OCI-LY7 (cell line): ENCODE measurements at regions not wholly inside any gene's neighbourhood (a gene's known extent, or its start where the extent isn't known, plus 50 kb on each side); places are given as distances from the start of the nearest gene placed in this dataset.

Experiments used
- CTCF ChIP-seq: fragments of 200-600 bp; sonication (generic); conservative IDR thresholded peaks from 2 replicates; pipeline ENCODE4 v1.5.1; 2014; ENCODE audit warnings: mild to moderate bottlenecking, antibody characterized with exemption, low read length, moderate library complexity, mixed read lengths
- EZH2phosphoT487 ChIP-seq: fragments of 200-600 bp; sonication (generic); IDR thresholded peaks from 2 replicates; pipeline ENCODE4 v1.6.1; 2018; ENCODE audit warnings: low read depth, borderline replicate concordance, mild to moderate bottlenecking, mixed run types, antibody characterized with exemption, low read length, moderate library complexity, mixed read lengths

- TF ChIP-seq EZH2phosphoT487 (no peak), CTCF (no peak)
These were observed 86.2 kb upstream of the CA10 start for GRCh38 chr17:52244689-52245088.
